ENCODE measurements at regions not wholly inside any gene's neighbourhood (a gene's known extent, or its start where the extent isn't known, plus 50 kb on each side); places are given as distances from the start of the nearest gene placed in this dataset.

GRCh38 chr6:144585217-144585814 lies 300.2 kb downstream of the UTRN start (continued):
- no peak for TF ChIP-seq ELF1 (CRISPR knock-in tag; IDR thresholded peaks at IDR 0.05)
- peak; percentile 92 for TF ChIP-seq STAG1 (CRISPR knock-in tag; IDR thresholded peaks at IDR 0.05)
- no peak for TF ChIP-seq CHCHD3 (CRISPR knock-in tag; IDR thresholded peaks at IDR 0.05)
- TF ChIP-seq ELK4 (CRISPR knock-in tag; IDR thresholded peaks at IDR 0.05; ENCODE audit: borderline replicate concordance) = no peak
- TF ChIP-seq ZNF326 (CRISPR knock-in tag; IDR thresholded peaks at IDR 0.05; ENCODE audit: borderline replicate concordance) = no peak
- no peak for TF ChIP-seq ZNF589 (CRISPR knock-in tag; conservative IDR thresholded peaks at IDR 0.05)
- no peak for TF ChIP-seq ZNF549 (CRISPR knock-in tag; IDR thresholded peaks at IDR 0.05)
- TF ChIP-seq ZNF513 (CRISPR knock-in tag; conservative IDR thresholded peaks at IDR 0.05) = no peak
- TF ChIP-seq RERE (CRISPR knock-in tag; IDR thresholded peaks at IDR 0.05; ENCODE audit: low read depth) = no peak
- TF ChIP-seq MTERF4 (CRISPR knock-in tag; IDR thresholded peaks at IDR 0.05) = no peak
- TF ChIP-seq ZNF605 (CRISPR knock-in tag; IDR thresholded peaks at IDR 0.05) = no peak
- 0 out of 2 replicates have a peak, but pooled peaks have one; percentile 39 for TF ChIP-seq MIXL1 (CRISPR knock-in tag; IDR thresholded peaks at IDR 0.05)
- TF ChIP-seq MBNL3 (CRISPR knock-in tag; conservative IDR thresholded peaks at IDR 0.05) = no peak
- TF ChIP-seq NR2F6 (IDR thresholded peaks at IDR 0.05) = no peak
- no peak for TF ChIP-seq NR2F6 (CRISPR knock-in tag; IDR thresholded peaks at IDR 0.05)
- TF ChIP-seq HNF1A (IDR thresholded peaks at IDR 0.05; ENCODE audit: low read depth) = no peak
- TF ChIP-seq HNF1A (CRISPR knock-in tag; IDR thresholded peaks at IDR 0.05; ENCODE audit: borderline replicate concordance) = no peak
- TF ChIP-seq NR2F1 (CRISPR knock-in tag; IDR thresholded peaks at IDR 0.05) = no peak

All from HepG2 (cell line).